IMR-90 (cell line): ENCODE measurements at regions not wholly inside any gene's neighbourhood (a gene's known extent, or its start where the extent isn't known, plus 50 kb on each side); places are given as distances from the start of the nearest gene placed in this dataset.

Source experiments
- ATAC-seq: fragments of 200-7000 bp; cut with Tn5 transposase; 2 replicates; pipeline ENCODE4 v1.9.1; 2020; ENCODE audit warnings: low read depth, mild to moderate bottlenecking, moderate library complexity
- BruUV-seq: library from RNA; stranded (reverse); fragments of 400-500 nt; replicated peaks from 2 replicates; lab custom pipeline; 2021; lab: Mats Ljungman, UMichigan
- CTCF ChIA-PET: fragments of 300-600 bp; formaldehyde crosslinking; extraction: SDS; loops from one replicate; lab custom pipeline; 2021; ENCODE audit warnings: antibody characterized with exemption; lab: Yijun Ruan, JAX
- POLR2A ChIA-PET: fragments of 300-600 bp; sonication (Branson Sonifier 250); formaldehyde crosslinking; loops from one replicate; lab custom pipeline; 2022; ENCODE audit warnings: antibody characterized with exemption; ENCODE audit not compliant: unreplicated experiment; lab: Charles Lee
- DNase-seq: peaks from one replicate; pipeline ENCODE4 v3.0.0; 2013
- H2AFZ ChIP-seq: replicated peaks from 2 replicates; pipeline ENCODE3; 2013; ENCODE audit warnings: low read length, mild to moderate bottlenecking; ENCODE audit not compliant: poor library complexity
- H2AK5ac ChIP-seq: 2 replicates; pipeline ENCODE4 v1.6.1; 2013; ENCODE audit warnings: low read depth, low read length, inconsistent platforms
- H2AK9ac ChIP-seq: replicated peaks from 2 replicates; pipeline ENCODE3; 2013; ENCODE audit warnings: mild to moderate bottlenecking, low read depth, low read length, moderate library complexity; ENCODE audit not compliant: poor library complexity
- H2BK120ac ChIP-seq: 2 replicates; pipeline ENCODE4 v1.6.1; 2013; ENCODE audit warnings: low read depth, low read length, inconsistent platforms
- H2BK15ac ChIP-seq: 3 replicates; pipeline ENCODE4 v1.6.1; 2013; ENCODE audit warnings: low read depth, low read length, inconsistent platforms
- H2BK20ac ChIP-seq: 2 replicates; pipeline ENCODE4 v1.6.1; 2013; ENCODE audit warnings: low read depth, mild to moderate bottlenecking, inconsistent platforms, low read length, moderate library complexity
- H2BK5ac ChIP-seq: 2 replicates; pipeline ENCODE4 v1.6.1; 2013; ENCODE audit warnings: mild to moderate bottlenecking, low read depth, low read length, inconsistent platforms; ENCODE audit not compliant: poor library complexity, severe bottlenecking
- H3K14ac ChIP-seq: replicated peaks from 2 replicates; pipeline ENCODE4 v1.6.1; 2013; ENCODE audit warnings: low read depth, low read length, inconsistent platforms
- H3K18ac ChIP-seq: 2 replicates; pipeline ENCODE4 v1.6.1; 2013; ENCODE audit warnings: low read depth, low read length, control low read depth
- H3K23ac ChIP-seq: 2 replicates; pipeline ENCODE4 v1.6.1; 2013; ENCODE audit warnings: low read depth, low read length, inconsistent platforms
- H3K27ac ChIP-seq: 2 replicates; pipeline ENCODE4 v1.5.1; 2013; ENCODE audit warnings: mild to moderate bottlenecking, control low read depth, low read length; ENCODE audit not compliant: insufficient read depth
- H3K27me3 ChIP-seq: 2 replicates; pipeline ENCODE4 v1.6.1; 2013; ENCODE audit warnings: low read length; ENCODE audit not compliant: control insufficient read depth, insufficient read depth
- H3K36me3 ChIP-seq: 2 replicates; pipeline ENCODE4 v1.6.1; 2013; ENCODE audit warnings: low read length, mixed read lengths; ENCODE audit not compliant: control insufficient read depth, insufficient read depth
- H3K4ac ChIP-seq: 2 replicates; pipeline ENCODE4 v1.6.1; 2013; ENCODE audit warnings: low read depth, low read length, inconsistent platforms
- H3K4me1 ChIP-seq: 2 replicates; pipeline ENCODE4 v1.6.1; 2013; ENCODE audit warnings: low read length, mixed read lengths; ENCODE audit not compliant: control insufficient read depth, insufficient read depth
- H3K4me2 ChIP-seq: 2 replicates; pipeline ENCODE4 v1.6.1; 2013; ENCODE audit warnings: low read depth, mild to moderate bottlenecking, control low read depth, low read length, moderate library complexity
- H3K4me3 ChIP-seq: 2 replicates; pipeline ENCODE4 v1.5.1; 2013; ENCODE audit warnings: low read depth, mild to moderate bottlenecking, control low read depth, low read length, moderate library complexity; ENCODE audit not compliant: insufficient read depth
- H3K56ac ChIP-seq: 2 replicates; pipeline ENCODE4 v1.6.1; 2013; ENCODE audit warnings: low read length, inconsistent platforms; ENCODE audit not compliant: insufficient read depth; ENCODE audit errors: extremely low read depth
- H3K79me1 ChIP-seq, 2 experiments: 2 replicates each; pipeline ENCODE4 v1.6.1; 2013; ENCODE audit warnings: low read length in 2 of 2, inconsistent platforms in 1 of 2, low read depth in 1 of 2
- H3K9ac ChIP-seq: 2 replicates; pipeline ENCODE4 v1.6.1; 2013; ENCODE audit warnings: low read depth, low read length, control low read depth
- H3K9me1 ChIP-seq: 2 replicates; pipeline ENCODE4 v1.6.1; 2013; ENCODE audit warnings: low read length, inconsistent platforms; ENCODE audit not compliant: insufficient read depth
- H3K9me3 ChIP-seq: 2 replicates; pipeline ENCODE4 v1.6.1; 2013; ENCODE audit warnings: low read length; ENCODE audit not compliant: control insufficient read depth, insufficient read depth
- H4K20me1 ChIP-seq: 2 replicates; pipeline ENCODE4 v1.6.1; 2013; ENCODE audit warnings: low read length, inconsistent platforms; ENCODE audit not compliant: insufficient read depth
- H4K5ac ChIP-seq: 2 replicates; pipeline ENCODE4 v1.6.1; 2013; ENCODE audit warnings: mild to moderate bottlenecking, low read depth, low read length, control low read depth
- H4K8ac ChIP-seq, 2 experiments: 2 replicates each; pipeline ENCODE4 v1.6.1; 2013; ENCODE audit warnings: low read depth in 2 of 2, low read length in 2 of 2, control low read depth in 1 of 2, inconsistent platforms in 1 of 2
- H4K91ac ChIP-seq: 2 replicates; pipeline ENCODE4 v1.6.1; 2013; ENCODE audit warnings: low read depth, low read length, inconsistent platforms; ENCODE audit not compliant: insufficient read depth
- CEBPB ChIP-seq: IDR thresholded peaks from 2 replicates; pipeline ENCODE4 v1.6.1; 2012; ENCODE audit warnings: low read depth, low read length, improper control_type of control experiment
- MAZ ChIP-seq: IDR thresholded peaks from 2 replicates; pipeline ENCODE4 v1.6.1; 2012; ENCODE audit warnings: low read depth, mild to moderate bottlenecking, low read length, improper control_type of control experiment, moderate library complexity, borderline replicate concordance
- MXI1 ChIP-seq: IDR thresholded peaks from 2 replicates; pipeline ENCODE4 v1.6.1; 2012; ENCODE audit warnings: low read depth, mild to moderate bottlenecking, low read length, moderate library complexity, borderline replicate concordance
- NFE2L2 ChIP-seq: fragments of 150-350 bp; IDR thresholded peaks from 2 replicates; pipeline ENCODE4 v1.6.1; 2016; ENCODE audit warnings: low read depth, mild to moderate bottlenecking, low read length
- WGBS, 2 experiments: methylation state at CpG; one replicate each; pipeline versions ENCODE4 v1.1.5 to v1.1.7; 2013; ENCODE audit warnings: missing lambda C conversion rate in 2 of 2; ENCODE audit not compliant: insufficient read length in 1 of 2; ENCODE audit errors: extremely low coverage in 2 of 2; 5-methylcytosine and 5-hydroxymethylcytosine counted together
- dilution Hi-C: fragments of 300-500 bp; cut with HindIII; formaldehyde crosslinking; loops from one replicate; pipeline ENCODE4 v1.14.3; 2018; ENCODE audit warnings: low sequenced_read_pairs; ENCODE audit not compliant: unreplicated experiment
- in situ Hi-C: fragments of 300-500 bp; cut with MboI; formaldehyde crosslinking; loops from 3 replicates; pipeline ENCODE4 v1.14.3; 2019; ENCODE audit warnings: low sequenced_read_pairs, inconsistent platforms, mixed read lengths
- intact Hi-C: fragments of 100-400 bp; cut with micrococcal nuclease; formaldehyde crosslinking; loops from 2 replicates; pipeline ENCODE4 v1.10.0; 2022
- TF ChIP-seq, protein P1 (sequence below): fragments of 150-350 bp; IDR thresholded peaks from 2 replicates; pipeline ENCODE4 v1.6.1; 2017; ENCODE audit warnings: mild to moderate bottlenecking, antibody characterized with exemption, low read length, low read depth

- no peak overlapping the region for H3K18ac ChIP-seq
- no peak overlapping the region for H4K5ac ChIP-seq
- H3K9me1 ChIP-seq, result no peaks in the 10 kb centered on the region
- no peak overlapping the region for H3K4me3 ChIP-seq
- H3K9ac ChIP-seq, result no peak overlapping the region
- no peak overlapping the region for H2AK5ac ChIP-seq
- intact Hi-C loops, result no loop called here
- peaks cover 6% of the 10 kb centered on the region; the same call in 1 of the 2 replicates for H3K9me3 ChIP-seq
- BruUV-seq, result no TSS peak
- dilution Hi-C loops, result no loop called here
- no peak overlapping the region for H3K56ac ChIP-seq
- H2BK5ac ChIP-seq, result no peak overlapping the region
- DNase-seq (no peak), ATAC-seq (no peak)
- no peaks in the 10 kb centered on the region for H3K4me1 ChIP-seq
- H2AFZ ChIP-seq, result no peak overlapping the region
- H4K20me1 ChIP-seq, result no peaks in the 10 kb centered on the region
- no peak overlapping the region for H2BK15ac ChIP-seq
- H3K4me2 ChIP-seq, result no peak overlapping the region
- no CpG with 5 or more reads among the region's 2 CpGs for WGBS, 2 experiments
- H3K27ac ChIP-seq, result no peak overlapping the region
- no peak overlapping the region for H2AK9ac ChIP-seq
- ChIA-PET POLR2A (no interaction called here), CTCF (no interaction called here)
- H4K91ac ChIP-seq, result no peak overlapping the region
- H3K79me1 ChIP-seq, result no peaks in the 10 kb centered on the region
- H3K14ac ChIP-seq, result no peak overlapping the region
- no peak overlapping the region for H2BK120ac ChIP-seq
- in situ Hi-C loops, result no loop called here
- TF ChIP-seq, protein P1, sequence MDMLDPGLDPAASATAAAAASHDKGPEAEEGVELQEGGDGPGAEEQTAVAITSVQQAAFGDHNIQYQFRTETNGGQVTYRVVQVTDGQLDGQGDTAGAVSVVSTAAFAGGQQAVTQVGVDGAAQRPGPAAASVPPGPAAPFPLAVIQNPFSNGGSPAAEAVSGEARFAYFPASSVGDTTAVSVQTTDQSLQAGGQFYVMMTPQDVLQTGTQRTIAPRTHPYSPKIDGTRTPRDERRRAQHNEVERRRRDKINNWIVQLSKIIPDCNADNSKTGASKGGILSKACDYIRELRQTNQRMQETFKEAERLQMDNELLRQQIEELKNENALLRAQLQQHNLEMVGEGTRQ, result no peak
- TF ChIP-seq MXI1 (no peak), CEBPB (no peak), NFE2L2 (no peak), MAZ (no peak)
- H3K36me3 ChIP-seq, result no peaks in the 10 kb centered on the region
- no peaks in the 10 kb centered on the region for H3K27me3 ChIP-seq
- no peak overlapping the region for H3K23ac ChIP-seq
- H2BK20ac ChIP-seq, result no peak overlapping the region
- H4K8ac ChIP-seq, result no peak overlapping the region
- H3K4ac ChIP-seq, result no peak overlapping the region
These were observed 609.0 kb upstream of the LMO3 start for GRCh38 chr12:17214929-17215328.
